Stimulated activated naive CD4-positive, alpha-beta T cell (primary cell): ENCODE measurements at regions not wholly inside any gene's neighbourhood (a gene's known extent, or its start where the extent isn't known, plus 50 kb on each side); places are given as distances from the start of the nearest gene placed in this dataset.
"Not testable (repeated sequence)": the region's sequence is repeated elsewhere in the genome, so short reads cannot be mapped to it uniquely, and the experiment has no call there.

Source experiments
- DNase-seq, 6 experiments: peaks; one replicate each; lab custom pipeline; 2025; lab: John Stamatoyannopoulos, UW

GRCh38 chr13:81995316-81995715, 1654.4 kb upstream of the SPRY2 start:
- DNase-seq: no peak

GRCh38 chr13:81990652-81991051, 1649.7 kb upstream of the SPRY2 start:
- DNase-seq: no peak

DNA sequence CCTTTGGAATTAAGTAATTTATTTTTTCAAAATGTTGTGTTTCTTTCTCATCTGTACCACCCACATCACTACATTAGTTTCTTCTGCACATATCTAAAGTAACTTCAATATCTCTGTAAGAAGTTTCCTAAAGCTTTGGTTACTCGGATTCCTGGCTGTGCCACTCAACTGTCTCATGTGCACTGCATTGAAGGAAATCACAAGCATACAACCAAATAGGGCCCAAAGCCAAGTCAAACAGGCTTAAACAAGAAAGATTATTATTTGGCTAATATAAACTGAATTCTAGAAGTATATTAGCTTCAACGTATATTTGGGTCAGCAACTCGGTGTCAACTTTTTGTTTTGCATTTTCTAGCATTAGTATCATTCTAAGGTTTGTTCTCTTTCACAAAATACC, 1647.6 kb upstream of the SPRY2 start:
- no peak for DNase-seq

DNA sequence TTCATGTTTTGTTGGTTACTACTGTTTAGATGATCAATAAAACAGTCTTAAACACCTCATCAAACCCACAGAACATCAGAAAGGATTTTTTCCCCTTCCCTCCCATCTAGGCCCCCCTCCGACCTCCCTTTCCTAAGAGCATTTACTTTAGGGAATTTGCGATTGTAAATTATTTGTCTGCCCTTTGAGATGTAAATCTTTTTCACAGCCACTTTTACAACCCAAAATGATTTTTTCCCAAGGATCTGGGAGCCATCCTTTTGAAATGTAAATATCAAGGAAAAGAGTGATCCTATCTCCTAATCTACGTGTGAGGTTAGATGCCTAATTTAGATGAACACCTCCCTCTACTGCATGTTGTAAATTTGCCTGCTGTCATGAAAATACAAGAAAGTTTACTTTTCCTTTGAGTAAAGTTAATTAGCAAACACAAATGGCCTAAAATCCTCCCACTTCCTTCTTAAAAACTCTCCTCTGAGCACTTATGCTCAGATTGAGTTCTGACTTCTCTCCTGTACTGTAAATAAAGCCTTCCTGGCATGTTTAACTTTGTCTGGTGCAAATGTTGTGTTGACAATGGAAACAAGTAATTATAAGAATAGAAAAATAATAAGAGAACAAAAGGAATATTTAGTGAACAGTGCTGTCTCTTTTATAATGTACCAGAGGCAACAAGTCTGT, 1646.9 kb upstream of the SPRY2 start:
- no peak for DNase-seq

DNA sequence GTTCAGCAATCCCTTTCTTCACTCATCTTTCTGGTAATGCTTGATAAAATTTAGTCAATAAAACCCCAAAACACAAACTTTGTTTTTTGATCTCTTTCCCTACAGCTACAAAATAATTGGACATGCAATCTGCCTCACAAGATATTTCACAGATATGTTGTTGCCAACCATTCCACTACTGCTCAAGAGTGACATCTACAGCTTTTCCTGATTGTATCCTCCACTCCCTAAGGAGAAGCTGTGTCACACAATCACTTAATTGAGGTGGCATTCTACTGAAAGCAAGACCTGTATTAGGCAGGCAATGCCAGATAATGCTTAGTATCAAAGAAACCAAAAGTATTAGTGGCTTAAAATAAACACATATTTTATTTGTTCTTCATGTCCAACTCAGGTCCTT, 1646.2 kb upstream of the SPRY2 start:
- DNase-seq: no peak

DNA sequence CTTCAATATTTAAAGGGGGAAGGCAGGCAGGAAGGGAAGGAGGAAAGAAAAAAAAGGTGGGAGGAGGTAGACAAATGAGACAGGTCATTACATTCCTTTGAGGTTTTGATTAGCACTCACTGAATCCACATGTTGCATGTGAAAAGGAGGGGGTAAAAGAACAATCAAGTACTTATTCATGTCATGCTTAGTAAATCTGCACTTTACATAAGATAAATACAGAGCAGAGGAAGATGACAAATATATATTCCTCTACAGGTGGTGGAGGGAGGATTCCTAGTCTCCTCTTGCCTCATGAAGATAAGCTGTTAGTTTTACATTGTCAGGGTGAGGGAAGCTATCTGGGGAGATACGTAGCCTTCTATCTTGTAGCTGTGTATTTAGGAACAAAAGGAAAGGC, 1645.4 kb upstream of the SPRY2 start:
- no peak for DNase-seq

DNA sequence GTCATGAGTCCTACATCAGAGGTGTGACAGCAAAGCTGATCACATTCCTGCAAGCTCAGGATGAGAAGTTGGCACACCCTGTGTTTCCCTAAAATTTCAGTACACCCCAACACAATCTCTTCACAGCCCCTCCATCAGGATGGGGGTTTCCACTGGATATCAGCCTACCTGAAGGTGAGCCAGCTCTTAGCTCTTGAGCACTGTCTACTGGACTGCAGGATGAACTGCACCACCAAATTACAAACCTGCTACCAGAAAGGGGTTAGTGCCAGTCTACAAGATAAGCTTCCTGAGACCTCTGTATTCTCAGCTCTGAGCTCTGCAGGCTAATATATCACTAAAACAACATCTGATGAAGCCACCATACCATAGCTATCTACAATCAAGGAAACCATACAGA, 1616.2 kb upstream of the SPRY2 start:
- DNase-seq: no peak

GRCh38 chr13:81929988-81930387, 1589.1 kb upstream of the SPRY2 start:
- no peak for DNase-seq

DNA sequence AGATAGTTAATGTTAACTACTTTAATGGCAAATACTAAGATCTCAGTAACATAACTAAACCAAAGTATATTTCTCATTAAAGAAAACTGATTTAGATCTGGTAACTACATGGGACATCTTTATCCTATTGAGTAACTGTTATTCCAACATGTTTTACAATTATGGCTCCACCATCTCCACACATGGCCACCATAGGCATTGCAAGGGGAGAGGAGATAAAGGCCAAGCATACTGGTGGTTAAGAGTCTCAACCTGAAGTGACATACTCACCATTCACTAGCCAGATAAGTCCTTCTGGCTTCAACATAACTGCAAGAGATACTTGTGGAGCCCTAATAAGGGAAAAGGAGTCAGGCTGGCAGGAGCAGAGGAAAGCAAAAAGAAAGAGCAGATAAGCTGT, 1586.4 kb upstream of the SPRY2 start:
- DNase-seq: no peak

DNA sequence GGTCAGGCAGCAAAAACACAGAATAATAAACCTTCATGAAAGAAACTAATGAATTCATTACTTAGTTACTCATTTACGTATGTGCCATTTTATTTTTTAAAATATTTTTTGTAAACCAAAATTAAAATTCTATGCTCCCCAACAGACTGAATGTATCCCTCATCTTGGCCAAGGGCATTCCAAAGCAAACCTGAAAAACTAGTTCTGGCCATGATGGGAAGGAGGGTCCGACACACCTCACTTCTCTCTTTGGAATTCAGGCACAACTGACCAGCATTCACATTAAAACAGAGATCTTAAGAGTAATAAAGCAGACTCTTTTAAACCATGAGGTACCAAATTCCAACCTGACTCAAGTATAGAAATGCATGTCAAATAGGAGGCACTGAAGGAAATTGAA, 1576.9 kb upstream of the SPRY2 start:
- no peak for DNase-seq

DNA sequence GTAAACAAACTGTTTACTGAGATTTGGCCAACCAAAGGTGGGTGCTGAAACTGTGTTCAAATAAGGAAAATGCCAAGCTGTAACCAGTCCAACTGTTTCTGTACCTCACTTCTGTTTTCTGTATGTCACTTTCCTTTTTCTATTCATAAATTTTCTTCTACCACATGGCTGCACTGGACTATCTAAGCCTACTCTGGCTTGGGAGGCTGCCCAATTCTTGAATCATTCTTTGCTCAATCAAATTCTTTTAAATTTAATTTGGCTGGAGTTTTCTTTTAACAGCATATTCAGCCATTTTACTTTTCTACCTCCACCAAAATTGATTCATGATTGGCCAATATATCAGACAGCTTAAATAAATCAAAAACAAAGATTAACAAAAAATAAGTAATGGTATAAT, 1575.5 kb upstream of the SPRY2 start:
- DNase-seq: no peak

- no peak for DNase-seq
These were observed 1567.0 kb upstream of the SPRY2 start for GRCh38 chr13:81907787-81908372.

DNA sequence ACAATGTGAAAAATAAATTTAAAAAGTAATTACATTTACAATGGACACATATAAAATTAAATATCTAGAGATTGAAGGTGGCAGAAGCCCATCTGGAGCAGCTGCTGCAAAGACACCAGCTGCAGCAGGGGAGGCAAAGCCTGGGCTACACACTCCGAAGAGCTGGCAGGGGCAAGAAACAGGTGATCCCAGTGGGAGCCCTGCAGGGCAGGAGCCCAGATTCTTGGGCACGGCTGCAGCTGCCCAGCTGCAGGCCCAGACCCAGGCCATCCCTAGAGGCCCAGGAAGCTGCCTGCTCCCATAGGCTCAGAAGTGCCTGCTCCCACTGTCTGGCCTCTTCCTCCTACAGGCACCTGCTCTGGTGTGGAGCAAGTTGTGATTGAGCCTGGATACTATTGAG, 1547.9 kb upstream of the SPRY2 start:
- DNase-seq: no peak

DNA sequence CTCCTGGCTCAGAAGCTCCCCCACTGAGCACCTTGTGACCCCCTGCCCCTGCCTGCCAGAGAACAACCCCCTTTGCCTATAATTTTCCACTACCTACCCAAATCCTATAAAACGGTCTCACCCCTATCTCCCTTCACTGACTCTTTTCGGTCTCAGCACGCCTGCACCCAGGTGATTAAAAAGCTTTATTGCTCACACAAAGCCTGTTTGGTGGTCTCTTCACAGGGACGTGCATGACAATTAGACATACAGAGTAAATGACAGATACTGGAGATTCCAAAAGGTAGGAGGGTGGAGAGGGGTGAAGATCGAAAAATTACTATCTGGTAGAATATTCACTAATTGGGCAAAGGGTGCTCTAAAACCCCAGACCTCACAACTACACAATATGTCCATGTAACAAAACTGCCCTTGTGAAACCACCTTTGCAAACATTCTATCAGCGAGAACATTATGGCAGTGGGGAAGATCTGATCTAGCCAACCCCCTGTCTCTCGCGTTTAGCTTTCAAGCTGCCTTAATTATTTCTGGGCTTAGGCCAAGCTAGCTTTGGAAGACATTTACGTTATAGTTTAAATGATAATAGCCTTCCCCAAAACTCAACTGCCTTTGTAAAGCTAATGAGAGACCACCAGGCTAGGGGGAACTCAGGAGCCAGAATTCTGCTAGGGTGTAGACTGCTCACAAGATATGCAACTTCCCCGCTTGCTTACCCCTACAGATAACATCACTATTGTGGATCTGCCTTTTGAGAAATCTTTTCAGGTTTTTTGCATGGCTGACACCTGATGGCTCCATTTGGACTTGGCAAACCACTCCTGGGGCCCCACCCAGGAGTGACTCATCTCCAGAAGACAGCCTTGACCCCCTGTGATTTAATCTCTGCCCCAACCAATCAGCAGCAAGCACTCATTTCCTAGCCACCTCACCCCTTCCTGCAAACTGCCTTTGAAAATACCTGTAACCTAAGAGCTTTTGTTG, 1534.0 kb upstream of the SPRY2 start:
- DNase-seq: no peak

DNA sequence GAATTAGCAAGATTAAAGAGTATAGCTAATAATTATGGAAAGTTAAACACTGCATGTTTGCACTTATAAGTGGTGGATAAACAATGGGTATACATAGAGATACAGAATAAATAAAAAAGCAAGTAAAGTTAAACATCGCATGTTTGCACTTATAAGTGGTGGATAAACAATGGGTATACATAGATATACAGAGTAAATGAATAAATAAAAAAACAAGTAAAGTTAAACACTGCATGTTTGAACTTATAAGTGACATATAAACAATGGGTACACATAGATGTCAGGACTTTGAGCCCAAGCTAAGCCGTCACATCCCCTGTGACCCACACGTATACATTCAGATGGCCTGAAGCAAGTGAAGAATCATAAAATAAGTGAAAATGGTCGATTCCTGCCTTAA, 1533.3 kb upstream of the SPRY2 start:
- no peak for DNase-seq

- no peak for DNase-seq
These were observed 1531.7 kb upstream of the SPRY2 start for GRCh38 chr13:81872581-81872980.

DNA sequence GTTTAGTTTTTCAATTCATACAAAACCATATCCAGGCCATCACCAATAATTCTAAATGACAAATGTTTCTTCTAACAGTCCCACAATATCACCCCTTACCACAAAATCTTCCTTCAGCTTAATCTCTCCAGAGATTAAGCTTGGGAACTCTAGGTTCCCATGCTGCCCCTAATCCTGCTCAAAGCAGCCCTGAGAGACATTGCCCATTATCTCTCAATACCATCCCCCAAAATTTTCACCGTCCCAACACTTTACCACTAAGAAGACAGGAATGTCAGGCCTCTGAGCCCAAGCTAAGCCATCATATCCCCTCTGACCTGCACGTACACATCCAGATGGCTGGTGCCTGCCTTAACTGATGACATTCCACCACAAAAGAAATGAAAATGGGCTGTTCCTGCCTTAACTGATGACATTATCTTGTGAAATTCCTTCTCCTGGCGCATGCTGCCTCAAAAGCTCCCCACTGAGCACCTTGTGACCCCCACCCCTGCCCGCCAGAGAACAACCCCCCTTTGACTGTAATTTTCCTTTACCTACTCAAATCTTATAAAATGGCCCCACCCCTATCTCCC, 1530.9 kb upstream of the SPRY2 start:
- not testable (repeated sequence) for DNase-seq

- DNase-seq: no peak
These were observed 1507.4 kb upstream of the SPRY2 start for GRCh38 chr13:81848291-81848690.

DNA sequence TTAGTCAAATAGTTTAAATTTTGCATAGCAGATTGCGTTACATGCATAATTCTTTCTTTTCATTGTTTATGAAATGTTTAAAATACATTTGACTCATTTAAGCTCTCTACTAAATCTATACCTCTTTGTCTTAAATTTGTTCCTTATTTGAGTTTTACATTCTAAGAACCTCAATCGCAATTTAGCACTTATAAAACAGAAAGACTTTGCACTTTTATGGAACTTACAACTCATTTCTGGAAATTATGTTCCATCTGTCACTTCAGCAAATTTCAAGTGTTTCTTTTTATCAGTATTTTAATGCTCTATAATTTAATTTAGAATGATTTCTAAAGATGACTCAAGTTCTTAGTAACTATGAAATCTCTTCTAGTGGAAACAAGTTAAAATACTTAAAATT, 1505.8 kb upstream of the SPRY2 start:
- DNase-seq: no peak

- no peak for DNase-seq
These were observed 1480.3 kb upstream of the SPRY2 start for GRCh38 chr13:81821259-81821658.

- DNase-seq: no peak
These were observed 1459.5 kb upstream of the SPRY2 start for GRCh38 chr13:81800433-81800832.

DNA sequence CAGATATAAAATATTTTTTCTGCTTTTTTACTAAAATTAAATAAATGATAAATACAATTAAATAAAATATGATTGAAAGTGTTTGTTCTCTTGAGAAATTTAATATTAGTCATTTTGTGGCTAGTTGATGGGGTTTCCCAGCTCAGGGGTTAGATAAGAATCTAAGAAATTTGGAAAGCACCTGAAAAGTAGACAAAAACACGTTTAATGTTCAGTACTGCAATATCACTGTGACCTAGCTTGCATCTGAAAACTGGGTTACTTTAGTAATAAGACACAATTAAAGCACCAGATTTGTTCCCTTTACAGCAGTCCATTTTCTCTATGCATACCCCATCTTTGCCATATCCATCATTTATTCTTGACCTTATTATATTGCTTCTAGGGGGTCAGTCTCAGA, 1454.8 kb upstream of the SPRY2 start:
- no peak for DNase-seq

DNA sequence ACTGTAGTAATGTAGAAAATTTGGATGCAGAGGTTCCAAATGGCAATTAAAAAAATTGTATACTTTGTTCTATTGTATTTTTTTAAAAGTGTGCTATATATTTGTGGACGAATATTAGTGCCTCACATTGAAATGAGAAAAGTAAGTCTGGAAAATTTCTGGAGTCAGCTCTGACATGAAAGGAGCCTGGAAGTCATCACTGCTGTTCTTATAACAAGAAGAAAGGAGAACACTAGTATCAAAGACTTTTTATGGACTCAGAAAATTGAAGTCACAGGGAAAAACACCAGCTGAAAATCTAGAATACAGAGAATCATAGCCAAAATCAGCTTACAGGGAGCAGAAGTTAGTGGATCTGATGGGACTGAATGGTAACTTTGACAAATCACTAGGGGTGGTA, 1450.7 kb upstream of the SPRY2 start:
- no peak for DNase-seq
